Islet of Langerhans (tissue), 1 donor: ENCODE measurements at regions not wholly inside any gene's neighbourhood (a gene's known extent, or its start where the extent isn't known, plus 50 kb on each side); places are given as distances from the start of the nearest gene placed in this dataset.
"Not testable (repeated sequence)": the region's sequence is repeated elsewhere in the genome, so short reads cannot be mapped to it uniquely, and the experiment has no call there.

Source experiments
- FAIRE-seq: peaks from one replicate; lab custom pipeline; 2011; peaks lifted over from hg19 to GRCh38; lab: Jason Lieb, UNC

- no peak for FAIRE-seq
Measured at GRCh38 chr1:172717722-172718465, 59.0 kb downstream of the FASLG start.

- FAIRE-seq, result no peak
Measured at GRCh38 chr1:172719066-172719627, 60.2 kb downstream of the FASLG start.

- peak; percentile 82 for FAIRE-seq
Measured at GRCh38 chr1:172719694-172720138, 60.8 kb downstream of the FASLG start.

GRCh38 chr1:172720339-172720738 is 61.4 kb downstream of the FASLG start:
- no peak for FAIRE-seq

- no peak for FAIRE-seq
Measured at GRCh38 chr1:172723251-172723650, 64.3 kb downstream of the FASLG start.

GRCh38 chr1:172724232-172724631 is 65.3 kb downstream of the FASLG start:
- no peak for FAIRE-seq

GRCh38 chr1:172724765-172725613 is 66.1 kb downstream of the FASLG start:
- FAIRE-seq, result no peak

- no peak for FAIRE-seq
Measured at GRCh38 chr1:172726740-172727139, 67.8 kb downstream of the FASLG start.

GRCh38 chr1:172727275-172727857 is 68.5 kb downstream of the FASLG start:
- FAIRE-seq, result no peak

GRCh38 chr1:172727956-172728603 is 69.2 kb downstream of the FASLG start:
- no peak for FAIRE-seq

- not testable (repeated sequence) for FAIRE-seq
Measured at GRCh38 chr1:172728705-172729104, 69.8 kb downstream of the FASLG start.

- FAIRE-seq, result no peak
Measured at GRCh38 chr1:172732427-172732826, 73.5 kb downstream of the FASLG start.

- FAIRE-seq, result no peak
Measured at GRCh38 chr1:172733815-172734214, 74.9 kb downstream of the FASLG start.

GRCh38 chr1:172738389-172738788 is 79.5 kb downstream of the FASLG start:
- no peak for FAIRE-seq

GRCh38 chr1:172742599-172743500 is 83.9 kb downstream of the FASLG start:
- FAIRE-seq, result peak; percentile 68

GRCh38 chr1:172745014-172745413 is 86.1 kb downstream of the FASLG start:
- no peak for FAIRE-seq

- no peak for FAIRE-seq
Measured at GRCh38 chr1:172746091-172746949, 87.4 kb downstream of the FASLG start.

GRCh38 chr1:172748201-172748600 is 89.3 kb downstream of the FASLG start:
- no peak for FAIRE-seq

GRCh38 chr1:172751683-172752082 is 92.8 kb downstream of the FASLG start:
- no peak for FAIRE-seq

GRCh38 chr1:172753964-172754363 is 95.1 kb downstream of the FASLG start:
- no peak for FAIRE-seq
